ENCODE measurements at regions not wholly inside any gene's neighbourhood (a gene's known extent, or its start where the extent isn't known, plus 50 kb on each side); places are given as distances from the start of the nearest gene placed in this dataset.

DNA sequence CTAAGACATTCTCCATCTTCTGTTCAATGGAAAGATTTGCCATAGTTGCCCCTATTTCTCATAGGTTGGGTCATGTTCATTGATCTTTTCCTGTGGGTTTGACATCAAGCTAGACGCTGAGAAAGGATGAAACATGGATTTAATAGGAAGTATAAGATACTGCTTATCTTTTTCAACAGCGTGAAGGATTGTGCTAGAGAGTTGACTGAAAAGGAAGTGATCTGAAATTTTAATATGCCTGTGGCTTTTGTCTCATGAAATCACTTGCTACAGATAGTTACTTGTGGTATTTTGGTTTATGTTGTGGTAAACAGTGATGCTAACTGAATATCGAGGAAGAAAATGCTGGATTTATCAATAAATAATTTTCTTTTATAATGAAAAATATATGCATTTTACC lies 442.9 kb downstream of the EDEM1 start:
- H3K27me3 ChIP-seq (ENCODE audit: low read depth), result no peaks in the 10 kb centered on the region
- H3K27ac ChIP-seq (replicated peaks), result no peak overlapping the region
- no peak overlapping the region for H3K4me3 ChIP-seq
- TF ChIP-seq, protein P1, sequence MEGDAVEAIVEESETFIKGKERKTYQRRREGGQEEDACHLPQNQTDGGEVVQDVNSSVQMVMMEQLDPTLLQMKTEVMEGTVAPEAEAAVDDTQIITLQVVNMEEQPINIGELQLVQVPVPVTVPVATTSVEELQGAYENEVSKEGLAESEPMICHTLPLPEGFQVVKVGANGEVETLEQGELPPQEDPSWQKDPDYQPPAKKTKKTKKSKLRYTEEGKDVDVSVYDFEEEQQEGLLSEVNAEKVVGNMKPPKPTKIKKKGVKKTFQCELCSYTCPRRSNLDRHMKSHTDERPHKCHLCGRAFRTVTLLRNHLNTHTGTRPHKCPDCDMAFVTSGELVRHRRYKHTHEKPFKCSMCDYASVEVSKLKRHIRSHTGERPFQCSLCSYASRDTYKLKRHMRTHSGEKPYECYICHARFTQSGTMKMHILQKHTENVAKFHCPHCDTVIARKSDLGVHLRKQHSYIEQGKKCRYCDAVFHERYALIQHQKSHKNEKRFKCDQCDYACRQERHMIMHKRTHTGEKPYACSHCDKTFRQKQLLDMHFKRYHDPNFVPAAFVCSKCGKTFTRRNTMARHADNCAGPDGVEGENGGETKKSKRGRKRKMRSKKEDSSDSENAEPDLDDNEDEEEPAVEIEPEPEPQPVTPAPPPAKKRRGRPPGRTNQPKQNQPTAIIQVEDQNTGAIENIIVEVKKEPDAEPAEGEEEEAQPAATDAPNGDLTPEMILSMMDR (IDR thresholded peaks at IDR 0.05; ENCODE audit: borderline replicate concordance), result no peak
- H3K4me1 ChIP-seq, result no peaks in the 10 kb centered on the region
- DNase-seq, result no peak
- peaks cover 5% of the 10 kb centered on the region for H3K9me3 ChIP-seq (replicated peaks)
- intact Hi-C loops (cut with micrococcal nuclease), result no loop called here
- H3K36me3 ChIP-seq, result no peaks in the 10 kb centered on the region

DNA sequence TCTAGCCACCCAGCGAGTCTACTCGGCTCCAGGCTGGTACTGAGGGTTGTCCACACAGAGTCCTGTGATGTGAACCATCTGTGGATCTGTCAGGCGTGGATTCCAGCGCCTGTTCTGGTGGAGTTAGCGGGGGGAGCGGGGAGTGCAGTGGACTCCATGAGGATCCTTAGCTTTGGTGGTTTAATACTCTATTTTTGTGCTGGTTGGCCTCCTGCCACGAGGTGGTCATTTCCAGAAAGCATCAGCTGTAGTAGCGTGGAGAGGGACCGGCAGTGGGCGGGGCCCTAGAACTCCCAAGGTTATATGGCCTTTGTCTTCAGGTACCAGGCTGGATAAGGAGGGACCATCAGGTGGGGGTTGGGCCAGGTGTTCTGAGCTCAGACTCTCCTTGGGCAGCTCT lies 446.5 kb downstream of the EDEM1 start:
- Histone ChIP-seq H3K27me3 (ENCODE audit: low read depth) (no peaks in the 10 kb centered on the region), H3K9me3 (replicated peaks) (peaks cover 14% of the 10 kb centered on the region), H3K4me3 (no peak overlapping the region), H3K27ac (replicated peaks) (no peak overlapping the region), H3K4me1 (no peaks in the 10 kb centered on the region), H3K36me3 (no peaks in the 10 kb centered on the region)
- DNase-seq, result no peak
- intact Hi-C loops (cut with micrococcal nuclease), result no loop called here
- TF ChIP-seq, protein P1 (IDR thresholded peaks at IDR 0.05; ENCODE audit: borderline replicate concordance), result no peak

DNA sequence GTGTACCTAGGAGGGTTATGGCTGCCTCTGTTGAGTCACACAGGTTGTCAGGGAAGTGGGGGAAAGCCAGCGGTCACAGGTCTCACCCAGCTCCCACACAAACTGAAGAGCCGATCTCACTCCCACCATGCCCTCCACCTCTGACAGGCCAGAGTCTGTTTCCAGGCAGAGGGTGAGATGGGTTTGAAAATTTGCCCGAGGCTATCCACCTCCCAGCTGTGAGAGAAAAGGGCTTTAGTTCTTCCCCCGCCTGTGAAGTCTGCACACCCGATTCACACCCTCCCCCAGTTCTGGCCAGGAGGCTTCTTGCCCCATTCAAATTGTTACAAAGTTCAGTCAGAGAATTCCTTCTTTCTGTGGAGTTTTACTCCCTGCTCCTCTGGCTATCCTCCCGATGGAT lies 446.9 kb downstream of the EDEM1 start:
- no peaks in the 10 kb centered on the region for H3K4me1 ChIP-seq
- H3K9me3 ChIP-seq (replicated peaks), result peaks cover 18% of the 10 kb centered on the region
- no peak overlapping the region for H3K4me3 ChIP-seq
- intact Hi-C loops (cut with micrococcal nuclease), result no loop called here
- H3K27ac ChIP-seq (replicated peaks), result no peak overlapping the region
- H3K27me3 ChIP-seq (ENCODE audit: low read depth), result no peaks in the 10 kb centered on the region
- H3K36me3 ChIP-seq, result no peaks in the 10 kb centered on the region
- DNase-seq, result no peak
- TF ChIP-seq, protein P1 (IDR thresholded peaks at IDR 0.05; ENCODE audit: borderline replicate concordance), result no peak

DNA sequence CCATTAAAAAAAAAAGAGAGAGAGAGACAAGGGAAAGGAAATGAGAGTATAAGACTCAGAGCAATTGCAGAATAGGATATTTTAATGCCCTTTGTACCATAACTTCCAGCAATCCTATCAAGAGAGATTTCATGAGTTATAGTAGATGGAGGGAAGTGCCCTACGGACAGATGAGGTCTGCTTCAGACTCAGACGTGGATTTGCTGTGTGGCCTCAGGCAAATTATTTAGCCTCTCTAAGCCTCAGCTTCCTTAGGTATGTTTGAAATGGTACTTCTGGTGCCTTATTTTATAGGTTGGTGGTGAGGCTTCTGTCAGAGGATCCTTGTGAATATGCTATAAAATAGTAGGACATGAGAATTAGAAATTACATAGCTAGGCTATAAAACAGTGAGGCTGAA lies 448.2 kb downstream of the EDEM1 start:
- DNase-seq, result no peak
- Histone ChIP-seq H3K4me1 (no peaks in the 10 kb centered on the region), H3K9me3 (replicated peaks) (peaks cover 29% of the 10 kb centered on the region), H3K4me3 (no peak overlapping the region), H3K36me3 (no peaks in the 10 kb centered on the region), H3K27me3 (ENCODE audit: low read depth) (no peaks in the 10 kb centered on the region), H3K27ac (replicated peaks) (no peak overlapping the region)
- intact Hi-C loops (cut with micrococcal nuclease), result no loop called here
- TF ChIP-seq, protein P1 (IDR thresholded peaks at IDR 0.05; ENCODE audit: borderline replicate concordance), result no peak

DNA sequence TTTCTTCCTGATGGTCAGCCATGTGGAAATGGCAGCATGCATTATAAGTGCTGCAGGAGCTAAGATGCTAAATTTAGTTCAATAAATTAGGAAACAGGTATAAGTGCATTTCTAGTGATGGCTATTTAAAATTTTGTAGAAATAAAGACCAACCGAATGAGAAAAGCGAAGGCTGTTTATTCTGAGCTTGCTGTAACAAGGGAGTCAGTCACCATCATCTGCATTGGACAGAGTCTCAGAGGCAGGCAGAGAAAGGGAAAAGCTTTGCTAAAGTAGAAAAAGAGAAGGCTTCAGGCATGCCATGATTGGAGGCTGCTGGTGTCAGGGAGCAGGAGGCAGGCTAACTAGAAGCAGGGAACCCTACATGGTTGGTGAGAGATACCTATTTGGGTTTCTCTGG lies 451.0 kb downstream of the EDEM1 start:
- Histone ChIP-seq H3K27me3 (ENCODE audit: low read depth) (no peaks in the 10 kb centered on the region), H3K4me1 (no peaks in the 10 kb centered on the region), H3K4me3 (no peak overlapping the region), H3K36me3 (no peaks in the 10 kb centered on the region), H3K27ac (replicated peaks) (no peak overlapping the region), H3K9me3 (replicated peaks) (peaks cover 30% of the 10 kb centered on the region)
- intact Hi-C loops (cut with micrococcal nuclease), result no loop called here
- TF ChIP-seq, protein P1 (IDR thresholded peaks at IDR 0.05; ENCODE audit: borderline replicate concordance), result no peak
- no peak for DNase-seq

Measured in left ventricle myocardium inferior (tissue), 1 donor.